SH-SY5Y (cell line): ENCODE measurements at regions not wholly inside any gene's neighbourhood (a gene's known extent, or its start where the extent isn't known, plus 50 kb on each side); places are given as distances from the start of the nearest gene placed in this dataset.

Source experiments
- GATA2 ChIP-seq: IDR thresholded peaks from 2 replicates; pipeline ENCODE4 v1.6.1; 2011; ENCODE audit warnings: mild to moderate bottlenecking, low read depth, low read length
- GATA3 ChIP-seq: IDR thresholded peaks from 2 replicates; pipeline ENCODE4 v1.6.1; 2011; ENCODE audit warnings: low read depth, mild to moderate bottlenecking, low read length, moderate library complexity

DNA sequence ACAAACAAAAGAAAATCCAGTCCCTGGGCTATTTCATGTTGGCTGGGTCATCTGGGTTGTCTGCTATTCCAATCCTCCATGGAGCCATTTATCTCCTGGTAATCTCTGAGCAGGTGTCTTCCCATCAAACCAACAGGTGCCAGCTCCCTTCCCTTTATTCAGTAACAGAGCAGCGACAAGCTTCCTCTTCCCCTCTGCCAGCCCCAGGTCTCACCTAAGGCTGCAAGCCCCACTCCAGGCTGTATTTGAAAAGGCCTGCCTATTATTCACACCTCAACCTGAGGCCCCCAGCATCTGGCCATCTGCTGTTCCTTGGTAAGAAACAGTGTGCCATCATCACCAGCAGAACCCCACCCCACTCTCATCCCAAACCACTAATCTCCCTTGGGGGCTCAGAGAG lies 436.2 kb downstream of the BUD13 start:
- TF ChIP-seq GATA2, result no peak
- TF ChIP-seq GATA3, result no peak
